HEK293 (cell line): ENCODE measurements at regions not wholly inside any gene's neighbourhood (a gene's known extent, or its start where the extent isn't known, plus 50 kb on each side); places are given as distances from the start of the nearest gene placed in this dataset.

Source experiments
- GLI4 ChIP-seq: fragments of 450-650 bp; formaldehyde crosslinking; IDR thresholded peaks from 2 replicates; pipeline ENCODE4 v1.5.1; 2016; ENCODE audit warnings: missing biosample characterization, missing genetic modification characterization
- ZBTB1 ChIP-seq: fragments of 450-650 bp; formaldehyde crosslinking; IDR thresholded peaks from 2 replicates; pipeline ENCODE4 v1.5.1; 2016; ENCODE audit warnings: missing biosample characterization, missing genetic modification characterization
- ZNF146 ChIP-seq: fragments of 450-650 bp; formaldehyde crosslinking; IDR thresholded peaks from 2 replicates; pipeline ENCODE4 v1.5.1; 2016; ENCODE audit warnings: missing biosample characterization, missing genetic modification characterization
- ZNF19 ChIP-seq: fragments of 450-650 bp; formaldehyde crosslinking; IDR thresholded peaks from 2 replicates; pipeline ENCODE4; 2016; ENCODE audit warnings: missing biosample characterization, missing genetic modification characterization, low read depth
- ZNF274 ChIP-seq, 2 experiments: fragments of 200-500 bp in 1 of 2; fragments of 450-650 bp in 1 of 2; sonication (Bioruptor generic) in 1 of 2; formaldehyde crosslinking in 1 of 2; IDR thresholded peaks; 2 replicates each; pipeline versions ENCODE4 v1.5.1 to v1.6.1; 2014 to 2016; ENCODE audit warnings: borderline replicate concordance in 1 of 2, inconsistent platforms in 1 of 2, low read length in 1 of 2, missing biosample characterization in 1 of 2, missing genetic modification characterization in 1 of 2
- ZNF335 ChIP-seq: fragments of 450-650 bp; formaldehyde crosslinking; conservative IDR thresholded peaks from 2 replicates; pipeline ENCODE4 v1.5.1; 2016; ENCODE audit warnings: missing biosample characterization, missing genetic modification characterization
- ZNF76 ChIP-seq: fragments of 450-650 bp; formaldehyde crosslinking; IDR thresholded peaks from 2 replicates; pipeline ENCODE4; 2016; ENCODE audit warnings: low read depth, missing biosample characterization, missing genetic modification characterization, borderline replicate concordance
- ZNF776 ChIP-seq: fragments of 450-650 bp; formaldehyde crosslinking; IDR thresholded peaks from 2 replicates; pipeline ENCODE4 v1.5.0; 2017; ENCODE audit warnings: missing biosample characterization, missing genetic modification characterization, borderline replicate concordance
- ZNF777 ChIP-seq: fragments of 450-650 bp; formaldehyde crosslinking; IDR thresholded peaks from 2 replicates; pipeline ENCODE4 v1.5.1; 2017; ENCODE audit warnings: missing biosample characterization, missing genetic modification characterization, borderline replicate concordance
- ZNF843 ChIP-seq: fragments of 450-650 bp; formaldehyde crosslinking; IDR thresholded peaks from 2 replicates; pipeline ENCODE4 v1.5.1; 2016; ENCODE audit warnings: missing biosample characterization, missing genetic modification characterization
- TF ChIP-seq, protein P1 (sequence below): fragments of 450-650 bp; formaldehyde crosslinking; IDR thresholded peaks from 2 replicates; pipeline ENCODE4 v1.5.1; 2017; ENCODE audit warnings: missing biosample characterization, mild to moderate bottlenecking, missing genetic modification characterization, moderate library complexity
- TF ChIP-seq, protein P2 (sequence below): fragments of 450-650 bp; formaldehyde crosslinking; IDR thresholded peaks from 2 replicates; pipeline ENCODE4 v1.5.1; 2016; ENCODE audit warnings: missing biosample characterization, missing genetic modification characterization
- TF ChIP-seq, protein P3 (sequence below): fragments of 450-650 bp; formaldehyde crosslinking; IDR thresholded peaks from 2 replicates; pipeline ENCODE4 v1.5.1; 2016; ENCODE audit warnings: missing biosample characterization, missing genetic modification characterization

DNA sequence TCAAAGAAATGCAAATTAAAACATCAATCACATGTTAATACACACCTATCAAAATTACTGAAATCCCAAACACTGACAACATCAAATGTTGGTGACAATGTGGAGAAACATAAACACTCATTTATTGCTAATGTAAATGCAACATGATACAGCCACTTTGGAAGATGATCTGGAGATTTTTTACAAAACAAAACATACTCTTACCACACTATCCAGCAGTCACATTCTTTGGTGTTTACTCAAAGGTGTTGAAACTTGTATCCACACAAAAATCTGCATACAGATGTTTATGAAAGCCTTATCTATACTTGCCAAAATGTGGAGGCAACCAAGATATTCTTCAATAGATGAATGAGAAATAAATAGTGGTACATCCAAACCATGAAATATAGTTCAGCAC, 1219.5 kb upstream of the PCDH20 start:
- no peak for TF ChIP-seq ZNF335 (tag by site-specific recombination)
- TF ChIP-seq, protein P1, sequence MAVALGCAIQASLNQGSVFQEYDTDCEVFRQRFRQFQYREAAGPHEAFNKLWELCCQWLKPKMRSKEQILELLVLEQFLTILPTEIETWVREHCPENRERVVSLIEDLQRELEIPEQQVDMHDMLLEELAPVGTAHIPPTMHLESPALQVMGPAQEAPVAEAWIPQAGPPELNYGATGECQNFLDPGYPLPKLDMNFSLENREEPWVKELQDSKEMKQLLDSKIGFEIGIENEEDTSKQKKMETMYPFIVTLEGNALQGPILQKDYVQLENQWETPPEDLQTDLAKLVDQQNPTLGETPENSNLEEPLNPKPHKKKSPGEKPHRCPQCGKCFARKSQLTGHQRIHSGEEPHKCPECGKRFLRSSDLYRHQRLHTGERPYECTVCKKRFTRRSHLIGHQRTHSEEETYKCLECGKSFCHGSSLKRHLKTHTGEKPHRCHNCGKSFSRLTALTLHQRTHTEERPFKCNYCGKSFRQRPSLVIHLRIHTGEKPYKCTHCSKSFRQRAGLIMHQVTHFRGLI, result no peak
- TF ChIP-seq, protein P2, sequence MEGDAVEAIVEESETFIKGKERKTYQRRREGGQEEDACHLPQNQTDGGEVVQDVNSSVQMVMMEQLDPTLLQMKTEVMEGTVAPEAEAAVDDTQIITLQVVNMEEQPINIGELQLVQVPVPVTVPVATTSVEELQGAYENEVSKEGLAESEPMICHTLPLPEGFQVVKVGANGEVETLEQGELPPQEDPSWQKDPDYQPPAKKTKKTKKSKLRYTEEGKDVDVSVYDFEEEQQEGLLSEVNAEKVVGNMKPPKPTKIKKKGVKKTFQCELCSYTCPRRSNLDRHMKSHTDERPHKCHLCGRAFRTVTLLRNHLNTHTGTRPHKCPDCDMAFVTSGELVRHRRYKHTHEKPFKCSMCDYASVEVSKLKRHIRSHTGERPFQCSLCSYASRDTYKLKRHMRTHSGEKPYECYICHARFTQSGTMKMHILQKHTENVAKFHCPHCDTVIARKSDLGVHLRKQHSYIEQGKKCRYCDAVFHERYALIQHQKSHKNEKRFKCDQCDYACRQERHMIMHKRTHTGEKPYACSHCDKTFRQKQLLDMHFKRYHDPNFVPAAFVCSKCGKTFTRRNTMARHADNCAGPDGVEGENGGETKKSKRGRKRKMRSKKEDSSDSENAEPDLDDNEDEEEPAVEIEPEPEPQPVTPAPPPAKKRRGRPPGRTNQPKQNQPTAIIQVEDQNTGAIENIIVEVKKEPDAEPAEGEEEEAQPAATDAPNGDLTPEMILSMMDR (tag by site-specific recombination), result no peak
- no peak for TF ChIP-seq ZBTB1 (tag by site-specific recombination)
- TF ChIP-seq, protein P3, sequence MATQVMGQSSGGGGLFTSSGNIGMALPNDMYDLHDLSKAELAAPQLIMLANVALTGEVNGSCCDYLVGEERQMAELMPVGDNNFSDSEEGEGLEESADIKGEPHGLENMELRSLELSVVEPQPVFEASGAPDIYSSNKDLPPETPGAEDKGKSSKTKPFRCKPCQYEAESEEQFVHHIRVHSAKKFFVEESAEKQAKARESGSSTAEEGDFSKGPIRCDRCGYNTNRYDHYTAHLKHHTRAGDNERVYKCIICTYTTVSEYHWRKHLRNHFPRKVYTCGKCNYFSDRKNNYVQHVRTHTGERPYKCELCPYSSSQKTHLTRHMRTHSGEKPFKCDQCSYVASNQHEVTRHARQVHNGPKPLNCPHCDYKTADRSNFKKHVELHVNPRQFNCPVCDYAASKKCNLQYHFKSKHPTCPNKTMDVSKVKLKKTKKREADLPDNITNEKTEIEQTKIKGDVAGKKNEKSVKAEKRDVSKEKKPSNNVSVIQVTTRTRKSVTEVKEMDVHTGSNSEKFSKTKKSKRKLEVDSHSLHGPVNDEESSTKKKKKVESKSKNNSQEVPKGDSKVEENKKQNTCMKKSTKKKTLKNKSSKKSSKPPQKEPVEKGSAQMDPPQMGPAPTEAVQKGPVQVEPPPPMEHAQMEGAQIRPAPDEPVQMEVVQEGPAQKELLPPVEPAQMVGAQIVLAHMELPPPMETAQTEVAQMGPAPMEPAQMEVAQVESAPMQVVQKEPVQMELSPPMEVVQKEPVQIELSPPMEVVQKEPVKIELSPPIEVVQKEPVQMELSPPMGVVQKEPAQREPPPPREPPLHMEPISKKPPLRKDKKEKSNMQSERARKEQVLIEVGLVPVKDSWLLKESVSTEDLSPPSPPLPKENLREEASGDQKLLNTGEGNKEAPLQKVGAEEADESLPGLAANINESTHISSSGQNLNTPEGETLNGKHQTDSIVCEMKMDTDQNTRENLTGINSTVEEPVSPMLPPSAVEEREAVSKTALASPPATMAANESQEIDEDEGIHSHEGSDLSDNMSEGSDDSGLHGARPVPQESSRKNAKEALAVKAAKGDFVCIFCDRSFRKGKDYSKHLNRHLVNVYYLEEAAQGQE (tag by site-specific recombination), result no peak
- no peak for TF ChIP-seq ZNF776 (tag by site-specific recombination)
- no peak for TF ChIP-seq ZNF777
- TF ChIP-seq ZNF19 (tag by site-specific recombination), result no peak
- TF ChIP-seq ZNF274 (IDR thresholded peaks at IDR 0.05; ENCODE audit: low read length), result no peak
- no peak for TF ChIP-seq ZNF274 (tag by site-specific recombination; IDR thresholded peaks at IDR 0.05; ENCODE audit: borderline replicate concordance)
- TF ChIP-seq ZNF843 (tag by site-specific recombination), result no peak
- TF ChIP-seq ZNF76 (tag by site-specific recombination), result no peak
- no peak for TF ChIP-seq GLI4
- TF ChIP-seq ZNF146 (tag by site-specific recombination), result no peak
